Testis (tissue), 2 donors: ENCODE measurements at regions not wholly inside any gene's neighbourhood (a gene's known extent, or its start where the extent isn't known, plus 50 kb on each side); places are given as distances from the start of the nearest gene placed in this dataset.

Source experiments
- DNase-seq: peaks from one replicate; pipeline ENCODE4 v3.0.0-alpha.2; 2019
- H3K27ac ChIP-seq, 2 donors: fragments of 200-600 bp; sonication (generic); one replicate each; pipeline ENCODE4 v1.5.1; 2019
- H3K27me3 ChIP-seq: fragments of 200-600 bp; sonication (generic); one replicate; pipeline ENCODE4 v1.5.1; 2019
- H3K36me3 ChIP-seq: fragments of 200-600 bp; sonication (generic); one replicate; pipeline ENCODE4 v1.5.1; 2017; ENCODE audit warnings: low read depth; ENCODE audit errors: missing control alignments
- H3K4me1 ChIP-seq: fragments of 200-600 bp; sonication (generic); one replicate; pipeline ENCODE4 v1.5.1; 2019
- H3K4me3 ChIP-seq, 2 donors: fragments of 200-600 bp; sonication (generic); one replicate each; pipeline ENCODE4 v1.5.1; 2017 to 2019
- H3K9me3 ChIP-seq: fragments of 200-600 bp; sonication (generic); one replicate; pipeline ENCODE4 v1.5.1; 2017
- CTCF ChIP-seq, 3 experiments: fragments of 450-650 bp in 2 of 3; fragments of 200-600 bp in 1 of 3; sonication (generic) in 1 of 3; IDR thresholded peaks; one replicate each; pipeline ENCODE4 v1.5.1; 2016 to 2019; ENCODE audit warnings: antibody characterized with exemption in 3 of 3, mild to moderate bottlenecking in 2 of 3, moderate library complexity in 1 of 3
- POLR2A ChIP-seq: fragments of 450-650 bp; IDR thresholded peaks from one replicate; pipeline ENCODE4 v1.6.1; 2017; ENCODE audit warnings: antibody characterized with exemption, mild to moderate bottlenecking, moderate library complexity
- WGBS, 2 donors: methylation state at CpG; one replicate each; pipeline ENCODE4 v1.1.5; 2018; 5-methylcytosine and 5-hydroxymethylcytosine counted together
- intact Hi-C: fragments of 100-400 bp; cut with DNase I; formaldehyde crosslinking; loops from one replicate; pipeline ENCODE4 v1.15.1; 2023; ENCODE audit warnings: low total_unique reads

- TF ChIP-seq POLR2A: no peak
- no peak for TF ChIP-seq CTCF (IDR thresholded peaks at IDR 0.05)
- Histone ChIP-seq H3K36me3 (no peaks in the 10 kb centered on the region), H3K9me3 (no peaks in the 10 kb centered on the region), H3K4me3 (no peak overlapping the region), H3K27ac (no peak overlapping the region), H3K4me1 (no peaks in the 10 kb centered on the region), H3K27me3 (no peaks in the 10 kb centered on the region)
- intact Hi-C loops: no loop called here
- WGBS, 2 donors: 66 to 86% methylated on average over 4 of the region's 4 CpGs
- DNase-seq: no peak
Measured at GRCh38 chr12:130064999-130065398, 97.3 kb upstream of the FZD10 start.

- TF ChIP-seq POLR2A (no peak), CTCF (IDR thresholded peaks at IDR 0.05) (no peak)
- no peak for DNase-seq
- Histone ChIP-seq H3K36me3 (no peaks in the 10 kb centered on the region), H3K27ac (no peak overlapping the region), H3K4me1 (no peaks in the 10 kb centered on the region), H3K4me3 (no peak overlapping the region), H3K9me3 (no peaks in the 10 kb centered on the region), H3K27me3 (no peaks in the 10 kb centered on the region)
- WGBS, 2 donors: 72 to 90% methylated on average over 5 of the region's 5 CpGs
- intact Hi-C loops: no loop called here
Measured at GRCh38 chr12:130066742-130067141, 95.5 kb upstream of the FZD10 start.

GRCh38 chr12:130068741-130069140, 93.5 kb upstream of the FZD10 start:
- Histone ChIP-seq H3K36me3 (no peaks in the 10 kb centered on the region), H3K27me3 (no peaks in the 10 kb centered on the region), H3K4me3 (no peak overlapping the region), H3K27ac (no peak overlapping the region), H3K9me3 (no peaks in the 10 kb centered on the region), H3K4me1 (no peaks in the 10 kb centered on the region)
- WGBS, 2 donors: 82 to 86% methylated on average over 5 to 11 of the region's 11 CpGs
- intact Hi-C loops: no loop called here
- DNase-seq: no peak
- TF ChIP-seq POLR2A (no peak), CTCF (IDR thresholded peaks at IDR 0.05) (no peak)

GRCh38 chr12:130070126-130070611, 92.1 kb upstream of the FZD10 start:
- intact Hi-C loops: no loop called here
- no peak for TF ChIP-seq POLR2A
- TF ChIP-seq CTCF (IDR thresholded peaks at IDR 0.05): no peak

GRCh38 chr12:130073721-130074120, 88.5 kb upstream of the FZD10 start:
- no peaks in the 10 kb centered on the region for H3K36me3 ChIP-seq
- TF ChIP-seq POLR2A (no peak), CTCF (IDR thresholded peaks at IDR 0.05) (no peak)
- DNase-seq: no peak
- intact Hi-C loops: no loop called here
- H3K9me3 ChIP-seq: no peaks in the 10 kb centered on the region
- no peaks in the 10 kb centered on the region for H3K4me1 ChIP-seq
- H3K27ac ChIP-seq: no peak overlapping the region
- WGBS, 2 donors: 91 to 92% methylated on average over 3 of the region's 3 CpGs
- no peak overlapping the region for H3K4me3 ChIP-seq
- H3K27me3 ChIP-seq: no peaks in the 10 kb centered on the region

More at GRCh38 chr12:130070126-130070611, 92.1 kb upstream of the FZD10 start:
- Histone ChIP-seq H3K27ac (no peak overlapping the region), H3K27me3 (no peaks in the 10 kb centered on the region), H3K4me1 (no peaks in the 10 kb centered on the region), H3K4me3 (peak overlapping the region; percentile 40 to 60), H3K36me3 (no peaks in the 10 kb centered on the region), H3K9me3 (no peaks in the 10 kb centered on the region)
- DNase-seq: peak; percentile 84
- WGBS, 2 donors: 26 to 33% methylated on average over 5 to 21 of the region's 21 CpGs
